Stromal cell of bone marrow (primary cell): ENCODE measurements at regions not wholly inside any gene's neighbourhood (a gene's known extent, or its start where the extent isn't known, plus 50 kb on each side); places are given as distances from the start of the nearest gene placed in this dataset.
"Not testable (repeated sequence)": the region's sequence is repeated elsewhere in the genome, so short reads cannot be mapped to it uniquely, and the experiment has no call there.

Experiments
- DNase-seq: peaks from one replicate; pipeline ENCODE4 v3.0.0-alpha.2; 2012; ENCODE audit warnings: low read depth

GRCh38 chrX:35221391-35221790 lies 278.8 kb downstream of the FAM47B start:
- DNase-seq = not testable (repeated sequence)

GRCh38 chrX:35244088-35244741 lies 301.6 kb downstream of the FAM47B start:
- DNase-seq = no peak

DNA sequence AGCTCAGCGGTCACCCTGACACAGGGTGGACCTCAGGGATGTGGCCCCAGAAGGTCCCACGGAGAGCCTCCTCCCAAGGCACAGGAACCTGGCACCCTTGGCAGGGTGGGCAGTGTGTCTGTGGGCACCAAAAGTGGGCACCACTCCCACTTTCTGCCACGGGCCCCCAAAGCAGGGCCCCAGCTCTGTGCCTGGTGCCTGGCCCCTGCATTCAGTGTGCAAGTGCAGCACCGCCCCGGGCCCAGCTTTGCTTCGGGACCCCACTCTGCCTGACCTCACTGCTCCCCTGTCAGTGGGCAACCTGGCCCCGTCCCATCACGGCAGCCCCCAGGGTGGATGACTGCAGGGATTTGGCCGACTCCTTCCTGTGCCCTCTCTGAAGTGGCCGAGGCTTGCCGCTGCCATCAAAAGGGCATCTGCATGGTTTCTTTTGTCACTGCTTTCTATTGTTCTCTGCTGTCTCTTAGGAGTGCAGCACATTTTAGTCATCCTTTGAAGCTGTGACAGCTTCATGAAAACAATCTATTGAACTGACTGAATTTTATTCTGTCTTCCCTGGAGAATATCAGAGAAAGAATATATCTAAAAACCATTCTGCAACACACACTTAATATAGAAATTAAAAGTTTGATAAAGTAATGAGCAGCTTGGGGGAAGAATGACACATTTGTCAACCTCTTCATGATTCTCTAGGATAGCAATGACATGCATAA lies 302.4 kb downstream of the FAM47B start:
- DNase-seq = no peak

- no peak for DNase-seq
Measured at GRCh38 chrX:35251226-35251625, 308.6 kb downstream of the FAM47B start.

GRCh38 chrX:35276115-35276514 lies 333.5 kb downstream of the FAM47B start:
- no peak for DNase-seq

DNA sequence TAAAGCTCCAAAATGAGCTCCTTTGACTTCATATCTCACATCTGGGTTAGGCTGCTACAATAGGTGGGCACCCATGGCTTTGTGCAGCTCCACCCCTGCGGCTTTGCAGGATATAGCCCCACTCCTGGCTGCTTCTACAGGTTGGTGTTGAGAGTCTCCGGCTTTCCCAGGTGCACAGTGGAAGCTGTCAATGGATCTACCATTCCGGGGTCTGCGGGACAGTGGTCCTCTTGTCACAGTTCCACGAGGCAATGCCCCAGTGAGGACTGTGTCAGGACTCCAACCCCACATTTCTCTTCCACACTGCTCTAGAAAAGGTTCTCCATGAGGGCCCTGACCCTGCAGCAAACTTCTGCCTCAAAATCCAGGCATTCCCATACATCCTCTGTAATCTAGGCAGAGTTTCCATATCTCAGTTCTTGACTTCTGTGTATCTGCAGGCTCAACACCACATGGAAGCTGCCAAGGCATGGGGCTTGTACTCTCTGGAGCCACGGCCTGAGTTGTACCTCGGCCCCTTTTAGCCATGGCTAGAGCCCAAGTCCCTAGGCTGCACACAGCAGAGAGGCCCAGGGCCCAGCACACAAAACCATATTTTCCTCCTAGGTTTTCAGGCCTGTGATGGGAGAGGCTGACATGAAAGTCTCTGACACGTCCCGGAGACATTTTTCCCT lies 342.8 kb downstream of the FAM47B start:
- DNase-seq = no peak

DNA sequence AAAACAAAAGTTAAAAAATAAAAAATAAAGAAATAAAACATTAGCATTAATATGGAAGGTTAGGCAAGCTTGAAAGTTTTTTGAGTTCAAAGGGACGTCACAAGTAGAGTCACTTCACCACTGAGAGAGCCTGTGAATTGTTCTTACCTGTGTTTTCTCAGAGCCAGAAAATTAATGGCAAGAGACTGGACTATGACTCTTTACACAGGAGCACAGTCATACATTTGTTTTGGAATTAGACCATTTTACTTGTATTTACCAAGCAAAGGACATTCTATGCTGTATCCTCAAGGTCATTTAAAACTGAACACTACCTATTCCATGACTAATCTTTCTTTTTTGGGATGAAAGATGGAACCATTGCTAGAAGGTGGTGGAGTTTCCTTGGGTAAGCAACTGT lies 346.1 kb downstream of the FAM47B start:
- no peak for DNase-seq

- DNase-seq = no peak
Measured at GRCh38 chrX:35289952-35290351, 347.4 kb downstream of the FAM47B start.

GRCh38 chrX:35291013-35291412 lies 348.4 kb downstream of the FAM47B start:
- no peak for DNase-seq

- DNase-seq = no peak
Measured at GRCh38 chrX:35292522-35292921, 349.9 kb downstream of the FAM47B start.

- not testable (repeated sequence) for DNase-seq
Measured at GRCh38 chrX:35305037-35305436, 362.4 kb downstream of the FAM47B start.

DNA sequence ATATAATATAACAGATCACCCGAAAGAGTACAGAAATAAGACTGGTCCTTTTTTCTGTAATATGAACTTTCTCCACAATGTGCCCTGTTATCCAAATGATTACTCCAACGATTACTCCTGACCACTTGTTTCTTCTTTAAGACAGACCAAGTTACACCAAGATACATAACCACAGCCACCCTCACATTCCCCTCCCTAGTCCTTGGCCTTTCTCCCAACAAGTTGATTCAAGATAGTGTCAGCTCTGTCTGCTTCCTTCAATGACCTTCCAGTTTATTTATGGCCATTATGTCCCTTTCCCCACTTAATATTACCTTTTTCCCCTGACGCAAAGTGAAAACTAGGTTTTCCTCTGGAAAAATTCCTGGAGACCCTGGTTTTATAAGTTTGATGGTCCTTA lies 397.2 kb downstream of the FAM47B start:
- DNase-seq = peak; percentile 2

DNA sequence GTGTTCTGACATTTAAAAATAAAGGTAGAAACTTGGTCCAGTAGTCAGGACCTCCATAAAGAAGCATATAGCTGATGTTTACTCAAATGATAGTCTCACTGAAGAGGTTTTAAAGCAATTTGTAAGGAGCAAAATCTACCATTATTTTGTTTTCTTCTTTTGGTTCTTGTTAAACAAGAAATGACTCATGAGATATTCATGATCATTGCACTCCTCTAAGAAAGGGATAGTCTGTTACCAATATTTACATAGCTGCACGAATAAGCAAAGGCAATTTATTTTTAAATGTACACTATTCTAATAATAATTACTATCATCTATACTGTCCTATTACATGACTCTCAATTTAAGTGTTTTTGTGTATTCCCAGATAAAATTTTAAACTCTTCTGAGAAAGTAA lies 397.9 kb downstream of the FAM47B start:
- DNase-seq = no peak

- DNase-seq = no peak
Measured at GRCh38 chrX:35351212-35351611, 408.6 kb downstream of the FAM47B start.

DNA sequence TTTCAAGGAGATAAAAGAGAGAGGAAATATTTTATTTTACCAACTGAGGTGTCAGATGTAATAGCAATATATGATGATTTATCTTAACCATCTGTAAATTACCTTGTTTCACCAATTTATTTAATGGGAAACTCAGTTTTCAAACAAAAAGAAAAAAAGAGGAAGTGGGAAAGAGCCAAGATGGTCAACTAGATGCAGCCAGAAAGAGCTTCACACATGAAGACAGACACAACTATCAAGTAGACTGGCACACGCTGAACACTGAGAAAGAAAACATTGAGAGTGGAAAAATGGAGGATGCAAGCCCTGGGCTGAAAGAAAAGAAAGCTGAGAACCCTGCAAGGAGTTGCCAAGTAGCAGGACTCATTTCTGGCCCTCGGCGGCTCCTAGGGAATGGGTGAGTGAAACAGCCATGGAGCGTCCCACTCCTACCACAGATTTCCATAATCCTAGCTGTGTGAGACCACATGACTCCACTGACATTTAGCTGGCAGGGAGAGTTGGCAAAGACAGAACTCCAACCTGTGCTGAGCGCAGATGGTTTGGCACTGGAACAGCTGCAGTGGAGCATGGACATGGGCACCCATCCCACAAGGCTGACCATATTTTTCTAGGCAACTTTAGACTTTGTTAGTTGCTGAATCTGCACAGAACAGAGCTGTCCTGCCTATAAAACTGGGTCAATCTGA lies 409.3 kb downstream of the FAM47B start:
- DNase-seq = peak; percentile 2

DNA sequence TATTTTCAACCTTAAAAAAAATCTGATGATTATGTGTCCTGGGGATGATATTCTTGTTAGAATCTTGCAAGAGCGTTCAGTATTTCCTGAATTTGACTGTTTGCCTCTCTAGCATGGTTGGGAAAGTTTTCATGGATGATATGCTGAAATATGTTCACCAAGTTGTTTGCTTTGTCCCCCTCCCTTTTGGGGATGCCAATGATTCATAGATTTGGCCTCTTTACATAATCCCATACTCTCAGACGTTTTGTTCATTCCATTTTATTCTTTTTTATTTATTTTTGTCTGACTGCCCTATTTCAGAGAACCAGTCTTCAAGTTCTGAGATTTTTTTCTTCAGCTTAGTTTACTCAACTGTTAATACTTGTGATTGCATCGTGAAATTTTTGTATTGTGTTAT lies 415.1 kb downstream of the FAM47B start:
- DNase-seq = no peak

DNA sequence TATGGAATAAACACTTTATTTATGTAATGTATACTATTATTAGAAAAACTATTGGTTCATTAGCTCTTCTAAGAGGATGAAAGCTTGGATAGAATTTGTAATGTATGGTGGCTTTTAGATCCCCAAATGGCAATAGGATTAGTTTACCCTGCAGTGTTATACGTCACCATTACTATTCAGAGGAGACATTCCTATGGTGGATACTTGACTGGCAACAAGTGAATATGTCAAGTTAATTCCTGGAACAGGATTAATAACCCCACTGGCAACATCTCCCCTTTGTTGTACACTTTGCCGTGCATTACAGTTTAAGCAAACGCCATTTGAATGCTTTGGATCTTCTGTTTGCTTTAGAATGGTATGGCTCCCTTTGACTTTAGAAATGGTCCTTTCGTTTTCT lies 420.3 kb downstream of the FAM47B start:
- DNase-seq = no peak

DNA sequence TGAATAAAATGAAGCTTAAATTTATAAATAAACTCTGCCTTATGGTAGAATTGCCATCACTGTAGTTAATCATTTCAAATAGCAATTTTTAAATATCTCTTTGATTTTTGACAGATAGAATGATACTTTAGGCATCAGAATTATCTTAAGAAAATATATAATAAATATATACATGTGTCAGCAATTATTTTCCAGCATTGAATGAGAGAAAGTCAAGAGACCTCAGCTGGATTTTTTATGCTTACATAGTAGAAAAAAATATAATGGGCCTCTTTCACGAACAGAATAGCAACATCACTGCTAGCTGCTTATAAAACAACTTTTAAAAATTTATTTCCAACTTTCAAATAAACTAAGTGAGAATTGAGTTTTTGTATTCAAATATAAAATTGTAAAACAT lies 424.0 kb upstream of the MAGEB16 start:
- no peak for DNase-seq

DNA sequence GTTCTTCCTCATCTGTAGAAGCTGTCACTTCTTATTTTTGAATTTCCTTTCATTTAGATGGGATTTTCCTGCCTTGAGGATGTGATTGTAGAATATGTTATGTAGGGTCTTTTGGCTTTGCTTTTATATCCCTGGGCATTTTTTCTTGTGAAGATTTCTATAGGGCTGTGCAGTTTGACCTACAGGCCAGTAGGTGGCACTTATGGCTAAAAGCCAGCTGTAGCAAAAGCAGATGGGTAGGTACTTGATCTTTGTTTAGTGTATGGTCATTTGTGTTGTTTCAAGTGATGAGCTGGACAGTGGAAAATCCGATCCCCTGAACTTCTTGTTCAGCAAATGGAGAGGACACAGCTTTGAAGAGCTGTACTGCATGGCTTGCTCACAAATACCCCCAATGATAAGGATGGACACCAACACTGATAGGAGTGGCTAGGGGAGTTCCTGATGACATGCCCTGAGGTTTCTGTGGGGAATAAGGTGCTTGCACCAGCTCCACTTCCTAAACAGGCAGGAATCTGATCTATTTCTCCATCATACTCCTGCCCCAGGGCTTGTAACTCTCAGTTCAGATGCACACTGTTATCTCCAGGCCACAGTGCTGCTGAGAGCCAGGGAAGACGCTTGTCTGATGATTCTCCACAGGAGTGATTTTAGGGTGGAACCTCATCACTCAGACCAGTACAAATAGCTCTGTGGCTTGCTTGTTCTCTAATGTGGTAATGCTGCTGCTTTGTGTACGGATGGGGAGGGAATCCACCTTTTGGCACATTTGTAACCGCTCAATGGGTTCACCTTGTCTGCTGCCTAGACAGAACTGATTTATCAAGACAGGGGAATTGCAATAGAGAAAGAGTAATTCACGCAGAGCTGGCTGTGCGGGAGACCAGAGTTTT lies 417.1 kb upstream of the MAGEB16 start:
- DNase-seq = no peak

- DNase-seq = not testable (repeated sequence)
Measured at GRCh38 chrX:35381709-35382108, 416.4 kb upstream of the MAGEB16 start.

DNA sequence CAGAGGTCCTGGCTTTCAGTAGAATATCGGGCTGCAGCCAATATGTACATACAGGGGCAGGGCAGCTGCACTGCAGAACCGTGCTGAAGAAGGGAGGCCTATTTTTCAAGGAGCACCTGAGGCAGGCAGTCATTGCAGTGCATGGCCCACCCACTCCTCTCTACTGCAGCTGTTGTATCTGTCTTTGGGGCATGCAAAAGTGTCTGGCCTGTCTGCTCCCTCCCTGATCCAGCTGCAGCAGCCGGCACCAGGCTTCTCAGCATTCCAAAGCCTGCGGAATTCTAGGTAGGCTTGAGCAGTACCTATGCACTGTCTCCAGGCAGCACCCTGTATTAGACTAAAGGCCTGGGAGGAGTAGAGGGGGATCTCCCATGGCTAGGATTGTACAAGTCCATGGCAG lies 415.2 kb upstream of the MAGEB16 start:
- no peak for DNase-seq

DNA sequence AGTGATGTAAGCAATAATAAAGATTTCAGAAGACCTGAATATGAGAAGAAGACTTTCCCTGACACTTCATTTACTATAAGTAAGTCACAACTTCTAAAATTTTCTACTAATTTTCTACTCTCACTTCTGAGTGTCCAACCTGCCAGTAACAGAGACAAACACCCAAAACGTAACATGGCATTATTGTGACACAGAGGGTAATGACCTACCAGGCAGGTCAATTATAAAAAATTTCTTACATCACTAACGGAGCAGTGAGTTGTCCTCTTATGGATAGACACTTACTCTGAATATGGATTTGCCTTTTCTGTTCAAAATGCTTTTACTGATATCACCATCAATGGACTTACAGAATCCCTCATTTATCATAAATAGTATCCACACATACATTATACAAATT lies 405.9 kb upstream of the MAGEB16 start:
- DNase-seq = no peak
